ENCODE measurements at regions not wholly inside any gene's neighbourhood (a gene's known extent, or its start where the extent isn't known, plus 50 kb on each side); places are given as distances from the start of the nearest gene placed in this dataset.
A peak's percentile ranks its signal among the peaks of the same experiment; 100 is the strongest.

DNA sequence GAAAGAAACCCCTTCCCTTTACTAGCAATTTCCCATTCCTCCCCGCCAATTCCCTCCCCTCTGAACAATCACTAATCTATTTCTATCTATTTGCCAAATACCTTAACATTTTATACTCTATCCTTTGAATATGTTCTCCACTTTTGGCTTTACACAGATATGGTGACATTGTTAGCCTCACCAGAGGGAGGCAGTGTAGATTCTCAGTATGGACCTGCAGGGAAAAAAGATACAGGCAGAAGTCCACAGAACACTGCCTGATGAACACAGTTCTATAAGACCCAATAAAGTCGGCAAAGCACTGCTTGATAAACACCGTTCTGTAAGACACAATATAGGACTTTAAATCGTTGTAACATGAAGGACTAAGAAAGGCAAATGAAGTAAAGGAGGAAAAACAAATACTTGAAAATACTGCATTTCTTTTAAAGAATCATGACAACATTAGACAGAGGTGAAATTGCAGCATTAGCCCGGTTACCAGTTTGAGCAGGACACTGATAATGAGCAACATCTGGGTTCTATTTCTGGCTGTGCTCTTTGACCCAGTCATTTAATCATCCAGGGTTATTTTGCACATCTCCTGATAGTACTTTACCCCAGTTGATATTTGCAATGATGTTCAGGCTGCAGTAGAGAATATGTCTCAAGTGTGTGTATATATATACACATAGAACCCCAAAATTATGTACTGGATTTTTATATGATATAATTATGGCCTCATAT, 296.8 kb downstream of the UTRN start:
- CTCF ChIA-PET, result no interaction called here
- TF ChIP-seq ARNT (IDR thresholded peaks at IDR 0.05) (no peak), SP1 (IDR thresholded peaks at IDR 0.05) (no peak), SUZ12 (IDR thresholded peaks at IDR 0.05) (no peak)
- POLR2A ChIA-PET, result no interaction called here
- peak; percentile 44 for DNase-seq (ENCODE audit: extremely low spot score)

DNA sequence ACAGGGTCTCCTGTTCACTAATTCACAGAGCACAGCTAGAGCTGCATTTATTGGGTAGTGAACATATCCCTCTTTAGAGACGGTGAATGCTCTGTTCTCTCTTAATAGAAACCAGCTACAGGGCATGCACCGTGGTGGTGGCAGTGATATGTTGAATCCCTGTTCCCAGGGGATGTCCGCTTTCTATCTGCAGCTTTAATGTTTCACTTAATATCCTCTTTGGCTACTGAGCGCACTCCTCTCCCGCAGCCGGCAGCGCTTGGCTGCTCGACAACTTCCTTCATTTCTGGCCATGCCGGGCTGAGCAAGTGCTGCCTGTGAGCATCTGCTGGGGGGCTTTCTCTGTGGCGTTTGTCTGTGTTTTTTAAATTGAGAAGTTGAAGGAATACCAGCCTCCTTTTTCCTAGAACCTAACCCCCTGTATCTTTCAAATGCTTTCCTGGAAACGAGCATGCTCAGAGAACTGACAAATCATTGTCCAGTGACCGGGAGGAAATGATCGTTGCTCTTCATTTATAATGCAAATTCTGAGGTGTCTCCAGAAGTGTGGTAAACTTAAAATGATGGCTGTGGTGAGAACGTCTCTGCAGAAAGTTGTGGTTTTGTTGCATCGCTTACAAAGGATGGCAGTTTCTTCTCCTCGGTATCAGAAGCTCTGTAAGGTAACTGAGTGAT, 297.9 kb downstream of the UTRN start:
- CTCF ChIA-PET, result no interaction called here

DNA sequence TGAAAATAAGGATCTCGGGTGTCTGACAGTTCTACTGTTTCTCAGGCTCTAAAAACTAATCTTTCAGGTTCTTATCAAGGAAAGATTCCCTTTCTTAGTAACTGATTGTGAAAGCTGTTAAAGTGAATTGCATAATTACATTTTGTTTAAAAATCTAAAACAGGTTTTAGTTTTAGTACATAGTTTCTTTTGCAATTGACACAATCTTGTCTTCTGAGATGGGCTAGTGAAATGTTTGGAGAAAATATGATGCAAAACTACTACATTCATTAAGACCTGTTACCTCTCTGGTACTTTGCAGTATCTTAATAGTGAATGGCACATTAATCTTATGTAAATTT, 298.4 kb downstream of the UTRN start:
- CTCF ChIA-PET, result no interaction called here
- POLR2A ChIA-PET, result no interaction called here
- no peak for DNase-seq (ENCODE audit: extremely low spot score)
- TF ChIP-seq ARNT (IDR thresholded peaks at IDR 0.05), result no peak
- TF ChIP-seq CTBP1 (IDR thresholded peaks at IDR 0.05; ENCODE audit: borderline replicate concordance), result no peak
- TF ChIP-seq FOXA1 (IDR thresholded peaks at IDR 0.05), result no peak

More for the DNA sequence above, 297.9 kb downstream of the UTRN start:
- no peak for TF ChIP-seq NFRKB (IDR thresholded peaks at IDR 0.05)
- no peak for TF ChIP-seq ELF4 (IDR thresholded peaks at IDR 0.05)
- no peak for TF ChIP-seq ZNF384 (IDR thresholded peaks at IDR 0.05)
- TF ChIP-seq L3MBTL2 (conservative IDR thresholded peaks at IDR 0.05), result no peak
- no peak for TF ChIP-seq TARDBP (IDR thresholded peaks at IDR 0.05)
- TF ChIP-seq ARNT (IDR thresholded peaks at IDR 0.05), result no peak
- no peak for TF ChIP-seq FOXK2 (IDR thresholded peaks at IDR 0.05)
- no peak for TF ChIP-seq LEF1 (IDR thresholded peaks at IDR 0.05; ENCODE audit: borderline replicate concordance)
- TF ChIP-seq SUZ12 (IDR thresholded peaks at IDR 0.05), result no peak
- no peak for TF ChIP-seq HDGF (IDR thresholded peaks at IDR 0.05; ENCODE audit: borderline replicate concordance)
- no peak for TF ChIP-seq FOXM1 (IDR thresholded peaks at IDR 0.05; ENCODE audit: borderline replicate concordance)
- no peak for TF ChIP-seq FOXA1 (IDR thresholded peaks at IDR 0.05)
- TF ChIP-seq CTBP1 (IDR thresholded peaks at IDR 0.05; ENCODE audit: borderline replicate concordance), result no peak
- peak; percentile 19 for DNase-seq (ENCODE audit: extremely low spot score)
- POLR2A ChIA-PET, result no interaction called here

DNA sequence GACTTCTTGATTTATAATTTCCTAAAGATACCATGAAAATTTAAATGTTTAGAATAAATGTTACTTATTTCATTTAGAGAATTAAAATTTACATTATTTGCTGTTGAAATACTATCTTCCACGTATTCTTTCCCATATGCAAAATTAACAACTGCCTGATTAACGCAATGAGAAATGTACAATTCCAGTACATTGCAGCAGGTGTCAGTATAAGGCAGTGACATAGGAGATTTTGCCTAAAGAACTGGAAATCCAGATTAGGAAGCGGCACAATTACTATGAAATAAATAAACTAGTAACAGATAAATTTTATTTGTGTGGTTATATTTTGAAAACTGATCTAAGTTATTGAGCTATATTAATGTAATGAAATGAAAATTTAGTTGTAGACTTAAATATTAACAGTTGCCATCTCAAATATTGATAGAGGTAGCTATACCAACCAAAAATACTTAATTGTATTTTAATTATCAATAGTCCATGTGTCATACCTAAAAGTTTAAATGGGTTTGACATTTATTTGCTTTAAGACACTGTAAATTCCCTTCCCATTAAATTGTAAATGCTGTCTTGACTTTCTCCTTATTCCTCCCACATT, 300.2 kb downstream of the UTRN start:
- no peak for TF ChIP-seq ARNT (IDR thresholded peaks at IDR 0.05)
- no peak for TF ChIP-seq NFRKB (IDR thresholded peaks at IDR 0.05)
- TF ChIP-seq, protein P1, sequence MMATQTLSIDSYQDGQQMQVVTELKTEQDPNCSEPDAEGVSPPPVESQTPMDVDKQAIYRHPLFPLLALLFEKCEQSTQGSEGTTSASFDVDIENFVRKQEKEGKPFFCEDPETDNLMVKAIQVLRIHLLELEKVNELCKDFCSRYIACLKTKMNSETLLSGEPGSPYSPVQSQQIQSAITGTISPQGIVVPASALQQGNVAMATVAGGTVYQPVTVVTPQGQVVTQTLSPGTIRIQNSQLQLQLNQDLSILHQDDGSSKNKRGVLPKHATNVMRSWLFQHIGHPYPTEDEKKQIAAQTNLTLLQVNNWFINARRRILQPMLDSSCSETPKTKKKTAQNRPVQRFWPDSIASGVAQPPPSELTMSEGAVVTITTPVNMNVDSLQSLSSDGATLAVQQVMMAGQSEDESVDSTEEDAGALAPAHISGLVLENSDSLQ (IDR thresholded peaks at IDR 0.05), result no peak
- no peak for TF ChIP-seq FOXK2 (IDR thresholded peaks at IDR 0.05)
- no peak for TF ChIP-seq BHLHE40 (IDR thresholded peaks at IDR 0.05; ENCODE audit: borderline replicate concordance)
- no peak for TF ChIP-seq HDGF (IDR thresholded peaks at IDR 0.05; ENCODE audit: borderline replicate concordance)
- no peak for TF ChIP-seq TARDBP (IDR thresholded peaks at IDR 0.05)
- no peak for TF ChIP-seq CTBP1 (IDR thresholded peaks at IDR 0.05; ENCODE audit: borderline replicate concordance)
- TF ChIP-seq SP1 (IDR thresholded peaks at IDR 0.05), result no peak
- no peak for TF ChIP-seq SUZ12 (IDR thresholded peaks at IDR 0.05)
- no peak for TF ChIP-seq ELF4 (IDR thresholded peaks at IDR 0.05)
- TF ChIP-seq ZNF384 (IDR thresholded peaks at IDR 0.05), result no peak
- no peak for TF ChIP-seq L3MBTL2 (conservative IDR thresholded peaks at IDR 0.05)
- TF ChIP-seq FOXM1 (IDR thresholded peaks at IDR 0.05; ENCODE audit: borderline replicate concordance), result no peak
- TF ChIP-seq FOXA1 (IDR thresholded peaks at IDR 0.05), result no peak
- no peak for TF ChIP-seq LEF1 (IDR thresholded peaks at IDR 0.05; ENCODE audit: borderline replicate concordance)
- POLR2A ChIA-PET, result no interaction called here
- peak; percentile 29 for DNase-seq (ENCODE audit: extremely low spot score)
- CTCF ChIA-PET, result interaction anchor here (0.5 kb wide), 1 partner anchor 350 kb away, joined by 3 read pairs; no protein-coding TSS in a partner anchor

DNA sequence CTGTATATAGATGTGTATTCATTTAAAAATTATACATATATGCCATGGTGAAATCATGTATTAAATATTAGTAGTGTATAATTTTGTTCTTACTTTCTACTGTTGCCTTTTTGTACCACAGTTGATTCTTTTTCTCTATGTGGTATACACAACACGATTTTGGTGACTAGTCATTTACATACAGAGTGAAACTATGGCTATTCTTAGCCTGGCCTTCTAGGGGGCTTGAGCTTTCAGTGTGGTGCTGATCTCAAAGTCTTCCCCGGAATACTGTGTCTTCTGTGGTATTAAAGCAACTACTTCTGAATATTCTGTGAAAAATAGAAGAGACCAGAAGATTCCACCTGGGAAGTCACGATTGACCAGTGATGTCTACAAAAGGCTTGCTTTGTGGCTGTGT, 301.9 kb downstream of the UTRN start:
- no peak for DNase-seq (ENCODE audit: extremely low spot score)
- TF ChIP-seq FOXA1 (IDR thresholded peaks at IDR 0.05) (no peak), CTBP1 (IDR thresholded peaks at IDR 0.05; ENCODE audit: borderline replicate concordance) (no peak), FOXK2 (IDR thresholded peaks at IDR 0.05) (no peak), FOXM1 (IDR thresholded peaks at IDR 0.05; ENCODE audit: borderline replicate concordance) (no peak), SP1 (IDR thresholded peaks at IDR 0.05) (no peak), HDGF (IDR thresholded peaks at IDR 0.05; ENCODE audit: borderline replicate concordance) (no peak), ARNT (IDR thresholded peaks at IDR 0.05) (no peak), LEF1 (IDR thresholded peaks at IDR 0.05; ENCODE audit: borderline replicate concordance) (no peak), BHLHE40 (IDR thresholded peaks at IDR 0.05; ENCODE audit: borderline replicate concordance) (no peak), NFRKB (IDR thresholded peaks at IDR 0.05) (no peak), ZNF384 (IDR thresholded peaks at IDR 0.05) (no peak)
- TF ChIP-seq, protein P1 (IDR thresholded peaks at IDR 0.05), result no peak
- ChIA-PET CTCF (no interaction called here), POLR2A (no interaction called here)

DNA sequence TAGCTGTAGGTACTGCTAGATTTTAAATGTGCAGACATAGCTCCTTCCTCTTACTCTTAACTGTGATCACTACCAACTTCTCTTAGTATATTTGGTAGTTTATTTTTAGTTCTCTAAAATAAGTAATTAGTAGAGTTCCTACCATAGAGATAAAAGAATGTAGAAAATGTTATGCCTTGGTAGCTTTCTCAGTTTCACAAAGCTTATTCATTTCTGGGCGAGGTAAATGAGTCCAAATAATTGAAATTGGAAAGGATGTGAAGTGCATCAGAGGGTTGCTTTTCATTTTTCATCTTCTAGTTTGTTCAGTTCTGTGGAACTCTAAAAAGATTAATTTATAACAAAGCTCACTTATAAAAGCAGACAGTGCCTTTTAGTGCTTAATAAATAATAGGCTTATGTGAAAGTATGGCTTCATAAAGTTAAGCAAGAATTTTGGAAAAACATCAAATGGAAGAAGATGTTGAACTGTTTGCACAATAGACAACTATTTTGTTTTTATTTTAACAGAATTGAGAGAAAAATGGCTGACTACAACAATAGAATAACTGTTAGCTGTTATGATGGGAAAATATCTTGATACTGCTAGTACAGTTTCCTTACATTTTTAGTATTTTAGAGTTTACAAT, 303.7 kb downstream of the UTRN start:
- TF ChIP-seq CTBP1 (IDR thresholded peaks at IDR 0.05; ENCODE audit: borderline replicate concordance) (no peak), L3MBTL2 (conservative IDR thresholded peaks at IDR 0.05) (no peak), FOXA1 (IDR thresholded peaks at IDR 0.05) (no peak), HDGF (IDR thresholded peaks at IDR 0.05; ENCODE audit: borderline replicate concordance) (no peak)
- no peak for DNase-seq (ENCODE audit: extremely low spot score)
- ChIA-PET CTCF (interaction anchor here (0.7 kb wide), 1 partner anchor 85 kb away, joined by 7 read pairs; no protein-coding TSS in a partner anchor), POLR2A (no interaction called here)
